Hepatocyte (in vitro differentiated cells): ENCODE measurements at regions not wholly inside any gene's neighbourhood (a gene's known extent, or its start where the extent isn't known, plus 50 kb on each side); places are given as distances from the start of the nearest gene placed in this dataset.
"Not testable (repeated sequence)": the region's sequence is repeated elsewhere in the genome, so short reads cannot be mapped to it uniquely, and the experiment has no call there.

Experiments used
- EZH2 ChIP-seq: fragments of 200-600 bp; sonication (generic); IDR thresholded peaks from 2 replicates; pipeline ENCODE4 v1.6.1; 2016; ENCODE audit warnings: antibody characterized with exemption, mild to moderate bottlenecking, borderline replicate concordance
- TF ChIP-seq, protein P1 (sequence below): fragments of 200-600 bp; sonication (generic); IDR thresholded peaks from 2 replicates; pipeline ENCODE4 v1.5.1; 2016; ENCODE audit warnings: antibody characterized with exemption, mild to moderate bottlenecking; ENCODE audit not compliant: poor library complexity

DNA sequence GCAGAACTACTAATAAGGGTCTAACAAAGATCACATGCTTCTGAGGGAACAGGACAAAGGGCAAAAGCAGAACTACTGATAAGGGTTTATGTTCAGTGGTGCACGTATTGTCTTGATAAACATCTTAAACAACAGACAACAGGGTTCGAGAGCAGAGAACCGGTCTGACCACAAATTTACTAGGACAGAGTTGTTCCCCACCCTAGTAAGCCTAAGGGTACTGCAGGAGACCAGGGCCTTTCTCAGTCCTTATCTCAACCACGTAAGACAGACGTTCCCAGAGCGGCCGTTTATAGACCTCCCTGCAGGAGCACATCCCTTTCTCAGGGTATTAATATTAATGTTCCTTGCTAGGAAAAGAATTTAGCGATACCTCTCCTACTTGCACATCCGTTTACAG, 1089.5 kb upstream of the ATXN8OS start:
- TF ChIP-seq, protein P1, sequence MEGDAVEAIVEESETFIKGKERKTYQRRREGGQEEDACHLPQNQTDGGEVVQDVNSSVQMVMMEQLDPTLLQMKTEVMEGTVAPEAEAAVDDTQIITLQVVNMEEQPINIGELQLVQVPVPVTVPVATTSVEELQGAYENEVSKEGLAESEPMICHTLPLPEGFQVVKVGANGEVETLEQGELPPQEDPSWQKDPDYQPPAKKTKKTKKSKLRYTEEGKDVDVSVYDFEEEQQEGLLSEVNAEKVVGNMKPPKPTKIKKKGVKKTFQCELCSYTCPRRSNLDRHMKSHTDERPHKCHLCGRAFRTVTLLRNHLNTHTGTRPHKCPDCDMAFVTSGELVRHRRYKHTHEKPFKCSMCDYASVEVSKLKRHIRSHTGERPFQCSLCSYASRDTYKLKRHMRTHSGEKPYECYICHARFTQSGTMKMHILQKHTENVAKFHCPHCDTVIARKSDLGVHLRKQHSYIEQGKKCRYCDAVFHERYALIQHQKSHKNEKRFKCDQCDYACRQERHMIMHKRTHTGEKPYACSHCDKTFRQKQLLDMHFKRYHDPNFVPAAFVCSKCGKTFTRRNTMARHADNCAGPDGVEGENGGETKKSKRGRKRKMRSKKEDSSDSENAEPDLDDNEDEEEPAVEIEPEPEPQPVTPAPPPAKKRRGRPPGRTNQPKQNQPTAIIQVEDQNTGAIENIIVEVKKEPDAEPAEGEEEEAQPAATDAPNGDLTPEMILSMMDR: not testable (repeated sequence)
- not testable (repeated sequence) for TF ChIP-seq EZH2
